ENCODE measurements at regions not wholly inside any gene's neighbourhood (a gene's known extent, or its start where the extent isn't known, plus 50 kb on each side); places are given as distances from the start of the nearest gene placed in this dataset.

DNA sequence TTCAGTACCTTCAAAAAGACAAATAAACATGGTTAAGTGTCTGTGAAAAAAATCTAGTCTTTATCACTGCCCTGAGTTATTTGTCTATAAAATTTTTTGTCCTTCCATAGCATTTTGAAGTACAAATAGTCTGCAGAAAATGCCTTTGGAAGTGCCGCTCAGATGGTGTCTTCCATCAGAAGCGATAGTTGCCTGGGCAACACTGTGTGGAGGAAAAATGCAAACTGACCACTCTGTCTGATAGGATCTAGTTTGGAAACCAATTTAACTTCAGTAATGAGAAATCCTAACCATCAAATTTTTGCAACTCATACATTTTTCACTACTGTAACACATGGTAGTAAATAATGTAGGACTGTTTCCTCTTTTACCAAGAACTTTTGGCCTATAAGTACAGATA lies 449.9 kb downstream of the PRELID2 start:
- Mint-ChIP-seq H3K4me1 (no peaks in the 10 kb centered on the region), H3K27ac (no peak overlapping the region), H3K27me3 (ENCODE audit: insufficient read depth, low read depth, poor library complexity) (no peaks in the 10 kb centered on the region), H3K9me3 (peaks cover 12% of the 10 kb centered on the region), H3K4me3 (no peak overlapping the region), H3K36me3 (ENCODE audit: low read depth) (peaks cover 3% of the 10 kb centered on the region; the same call in 2 of the 3 replicates)
- no peaks in the 10 kb centered on the region for H3K4me1 ChIP-seq (ENCODE audit: insufficient read depth)
- H3K27me3 ChIP-seq (ENCODE audit: insufficient read depth) = no peaks in the 10 kb centered on the region
- no peak overlapping the region for H2AFZ ChIP-seq
- no peaks in the 10 kb centered on the region for H3K9me2 ChIP-seq (ENCODE audit: insufficient read depth)
- H3K79me2 ChIP-seq (replicated peaks; ENCODE audit: insufficient read depth) = no peaks in the 10 kb centered on the region
- no peaks in the 10 kb centered on the region for H3K36me3 ChIP-seq (ENCODE audit: insufficient read depth)
- no peaks in the 10 kb centered on the region for H3F3A ChIP-seq (replicated peaks; ENCODE audit: low read depth)
- DNase-seq (ENCODE audit: low spot score) = no peak
- H3K4me3 ChIP-seq = no peak overlapping the region
- no peak overlapping the region for H3K27ac ChIP-seq (ENCODE audit: low read depth)
- H3K4me2 ChIP-seq = no peak overlapping the region
- ATAC-seq = no peak
- no peaks in the 10 kb centered on the region for H4K20me1 ChIP-seq (replicated peaks; ENCODE audit: insufficient read depth)
- TF ChIP-seq, protein P1, sequence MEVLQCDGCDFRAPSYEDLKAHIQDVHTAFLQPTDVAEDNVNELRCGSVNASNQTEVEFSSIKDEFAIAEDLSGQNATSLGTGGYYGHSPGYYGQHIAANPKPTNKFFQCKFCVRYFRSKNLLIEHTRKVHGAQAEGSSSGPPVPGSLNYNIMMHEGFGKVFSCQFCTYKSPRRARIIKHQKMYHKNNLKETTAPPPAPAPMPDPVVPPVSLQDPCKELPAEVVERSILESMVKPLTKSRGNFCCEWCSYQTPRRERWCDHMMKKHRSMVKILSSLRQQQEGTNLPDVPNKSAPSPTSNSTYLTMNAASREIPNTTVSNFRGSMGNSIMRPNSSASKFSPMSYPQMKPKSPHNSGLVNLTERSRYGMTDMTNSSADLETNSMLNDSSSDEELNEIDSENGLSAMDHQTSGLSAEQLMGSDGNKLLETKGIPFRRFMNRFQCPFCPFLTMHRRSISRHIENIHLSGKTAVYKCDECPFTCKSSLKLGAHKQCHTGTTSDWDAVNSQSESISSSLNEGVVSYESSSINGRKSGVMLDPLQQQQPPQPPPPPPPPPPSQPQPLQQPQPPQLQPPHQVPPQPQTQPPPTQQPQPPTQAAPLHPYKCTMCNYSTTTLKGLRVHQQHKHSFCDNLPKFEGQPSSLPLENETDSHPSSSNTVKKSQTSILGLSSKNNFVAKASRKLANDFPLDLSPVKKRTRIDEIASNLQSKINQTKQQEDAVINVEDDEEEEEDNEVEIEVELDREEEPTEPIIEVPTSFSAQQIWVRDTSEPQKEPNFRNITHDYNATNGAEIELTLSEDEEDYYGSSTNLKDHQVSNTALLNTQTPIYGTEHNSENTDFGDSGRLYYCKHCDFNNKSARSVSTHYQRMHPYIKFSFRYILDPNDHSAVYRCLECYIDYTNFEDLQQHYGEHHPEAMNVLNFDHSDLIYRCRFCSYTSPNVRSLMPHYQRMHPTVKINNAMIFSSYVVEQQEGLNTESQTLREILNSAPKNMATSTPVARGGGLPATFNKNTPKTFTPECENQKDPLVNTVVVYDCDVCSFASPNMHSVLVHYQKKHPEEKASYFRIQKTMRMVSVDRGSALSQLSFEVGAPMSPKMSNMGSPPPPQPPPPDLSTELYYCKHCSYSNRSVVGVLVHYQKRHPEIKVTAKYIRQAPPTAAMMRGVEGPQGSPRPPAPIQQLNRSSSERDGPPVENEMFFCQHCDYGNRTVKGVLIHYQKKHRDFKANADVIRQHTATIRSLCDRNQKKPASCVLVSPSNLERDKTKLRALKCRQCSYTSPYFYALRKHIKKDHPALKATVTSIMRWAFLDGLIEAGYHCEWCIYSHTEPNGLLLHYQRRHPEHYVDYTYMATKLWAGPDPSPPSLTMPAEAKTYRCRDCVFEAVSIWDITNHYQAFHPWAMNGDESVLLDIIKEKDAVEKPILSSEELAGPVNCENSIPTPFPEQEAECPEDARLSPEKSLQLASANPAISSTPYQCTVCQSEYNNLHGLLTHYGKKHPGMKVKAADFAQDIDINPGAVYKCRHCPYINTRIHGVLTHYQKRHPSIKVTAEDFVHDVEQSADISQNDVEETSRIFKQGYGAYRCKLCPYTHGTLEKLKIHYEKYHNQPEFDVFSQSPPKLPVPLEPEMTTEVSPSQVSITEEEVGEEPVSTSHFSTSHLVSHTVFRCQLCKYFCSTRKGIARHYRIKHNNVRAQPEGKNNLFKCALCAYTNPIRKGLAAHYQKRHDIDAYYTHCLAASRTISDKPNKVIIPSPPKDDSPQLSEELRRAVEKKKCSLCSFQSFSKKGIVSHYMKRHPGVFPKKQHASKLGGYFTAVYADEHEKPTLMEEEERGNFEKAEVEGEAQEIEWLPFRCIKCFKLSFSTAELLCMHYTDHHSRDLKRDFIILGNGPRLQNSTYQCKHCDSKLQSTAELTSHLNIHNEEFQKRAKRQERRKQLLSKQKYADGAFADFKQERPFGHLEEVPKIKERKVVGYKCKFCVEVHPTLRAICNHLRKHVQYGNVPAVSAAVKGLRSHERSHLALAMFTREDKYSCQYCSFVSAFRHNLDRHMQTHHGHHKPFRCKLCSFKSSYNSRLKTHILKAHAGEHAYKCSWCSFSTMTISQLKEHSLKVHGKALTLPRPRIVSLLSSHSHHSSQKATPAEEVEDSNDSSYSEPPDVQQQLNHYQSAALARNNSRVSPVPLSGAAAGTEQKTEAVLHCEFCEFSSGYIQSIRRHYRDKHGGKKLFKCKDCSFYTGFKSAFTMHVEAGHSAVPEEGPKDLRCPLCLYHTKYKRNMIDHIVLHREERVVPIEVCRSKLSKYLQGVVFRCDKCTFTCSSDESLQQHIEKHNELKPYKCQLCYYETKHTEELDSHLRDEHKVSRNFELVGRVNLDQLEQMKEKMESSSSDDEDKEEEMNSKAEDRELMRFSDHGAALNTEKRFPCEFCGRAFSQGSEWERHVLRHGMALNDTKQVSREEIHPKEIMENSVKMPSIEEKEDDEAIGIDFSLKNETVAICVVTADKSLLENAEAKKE (CRISPR knock-in tag; IDR thresholded peaks at IDR 0.05) = no peak
- TF ChIP-seq EZH2phosphoT487 (IDR thresholded peaks at IDR 0.05; ENCODE audit: unreplicated experiment) (no peak), ZNF331 (CRISPR knock-in tag; IDR thresholded peaks at IDR 0.05; ENCODE audit: low read depth) (no peak), EZH2 (IDR thresholded peaks at IDR 0.05; ENCODE audit: low read depth, unreplicated experiment) (no peak), ZNF114 (CRISPR knock-in tag; IDR thresholded peaks at IDR 0.05) (no peak), JUNB (IDR thresholded peaks at IDR 0.05; ENCODE audit: unreplicated experiment) (no peak), STAT1 (IDR thresholded peaks at IDR 0.05; ENCODE audit: unreplicated experiment) (no peak), POLR2AphosphoS5 (IDR thresholded peaks at IDR 0.05; ENCODE audit: low read depth) (no peak), CREB1 (CRISPR knock-in tag; IDR thresholded peaks at IDR 0.05; ENCODE audit: low read depth) (no peak), NANOG (IDR thresholded peaks at IDR 0.05; ENCODE audit: borderline replicate concordance) (no peak)
- TF ChIP-seq, protein P2, sequence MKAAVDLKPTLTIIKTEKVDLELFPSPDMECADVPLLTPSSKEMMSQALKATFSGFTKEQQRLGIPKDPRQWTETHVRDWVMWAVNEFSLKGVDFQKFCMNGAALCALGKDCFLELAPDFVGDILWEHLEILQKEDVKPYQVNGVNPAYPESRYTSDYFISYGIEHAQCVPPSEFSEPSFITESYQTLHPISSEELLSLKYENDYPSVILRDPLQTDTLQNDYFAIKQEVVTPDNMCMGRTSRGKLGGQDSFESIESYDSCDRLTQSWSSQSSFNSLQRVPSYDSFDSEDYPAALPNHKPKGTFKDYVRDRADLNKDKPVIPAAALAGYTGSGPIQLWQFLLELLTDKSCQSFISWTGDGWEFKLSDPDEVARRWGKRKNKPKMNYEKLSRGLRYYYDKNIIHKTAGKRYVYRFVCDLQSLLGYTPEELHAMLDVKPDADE (IDR thresholded peaks at IDR 0.05) = no peak
- TF ChIP-seq, protein P3, sequence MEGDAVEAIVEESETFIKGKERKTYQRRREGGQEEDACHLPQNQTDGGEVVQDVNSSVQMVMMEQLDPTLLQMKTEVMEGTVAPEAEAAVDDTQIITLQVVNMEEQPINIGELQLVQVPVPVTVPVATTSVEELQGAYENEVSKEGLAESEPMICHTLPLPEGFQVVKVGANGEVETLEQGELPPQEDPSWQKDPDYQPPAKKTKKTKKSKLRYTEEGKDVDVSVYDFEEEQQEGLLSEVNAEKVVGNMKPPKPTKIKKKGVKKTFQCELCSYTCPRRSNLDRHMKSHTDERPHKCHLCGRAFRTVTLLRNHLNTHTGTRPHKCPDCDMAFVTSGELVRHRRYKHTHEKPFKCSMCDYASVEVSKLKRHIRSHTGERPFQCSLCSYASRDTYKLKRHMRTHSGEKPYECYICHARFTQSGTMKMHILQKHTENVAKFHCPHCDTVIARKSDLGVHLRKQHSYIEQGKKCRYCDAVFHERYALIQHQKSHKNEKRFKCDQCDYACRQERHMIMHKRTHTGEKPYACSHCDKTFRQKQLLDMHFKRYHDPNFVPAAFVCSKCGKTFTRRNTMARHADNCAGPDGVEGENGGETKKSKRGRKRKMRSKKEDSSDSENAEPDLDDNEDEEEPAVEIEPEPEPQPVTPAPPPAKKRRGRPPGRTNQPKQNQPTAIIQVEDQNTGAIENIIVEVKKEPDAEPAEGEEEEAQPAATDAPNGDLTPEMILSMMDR (conservative IDR thresholded peaks at IDR 0.05; ENCODE audit: low read depth in 2 of 2) = no peak
- TF ChIP-seq, protein P4, sequence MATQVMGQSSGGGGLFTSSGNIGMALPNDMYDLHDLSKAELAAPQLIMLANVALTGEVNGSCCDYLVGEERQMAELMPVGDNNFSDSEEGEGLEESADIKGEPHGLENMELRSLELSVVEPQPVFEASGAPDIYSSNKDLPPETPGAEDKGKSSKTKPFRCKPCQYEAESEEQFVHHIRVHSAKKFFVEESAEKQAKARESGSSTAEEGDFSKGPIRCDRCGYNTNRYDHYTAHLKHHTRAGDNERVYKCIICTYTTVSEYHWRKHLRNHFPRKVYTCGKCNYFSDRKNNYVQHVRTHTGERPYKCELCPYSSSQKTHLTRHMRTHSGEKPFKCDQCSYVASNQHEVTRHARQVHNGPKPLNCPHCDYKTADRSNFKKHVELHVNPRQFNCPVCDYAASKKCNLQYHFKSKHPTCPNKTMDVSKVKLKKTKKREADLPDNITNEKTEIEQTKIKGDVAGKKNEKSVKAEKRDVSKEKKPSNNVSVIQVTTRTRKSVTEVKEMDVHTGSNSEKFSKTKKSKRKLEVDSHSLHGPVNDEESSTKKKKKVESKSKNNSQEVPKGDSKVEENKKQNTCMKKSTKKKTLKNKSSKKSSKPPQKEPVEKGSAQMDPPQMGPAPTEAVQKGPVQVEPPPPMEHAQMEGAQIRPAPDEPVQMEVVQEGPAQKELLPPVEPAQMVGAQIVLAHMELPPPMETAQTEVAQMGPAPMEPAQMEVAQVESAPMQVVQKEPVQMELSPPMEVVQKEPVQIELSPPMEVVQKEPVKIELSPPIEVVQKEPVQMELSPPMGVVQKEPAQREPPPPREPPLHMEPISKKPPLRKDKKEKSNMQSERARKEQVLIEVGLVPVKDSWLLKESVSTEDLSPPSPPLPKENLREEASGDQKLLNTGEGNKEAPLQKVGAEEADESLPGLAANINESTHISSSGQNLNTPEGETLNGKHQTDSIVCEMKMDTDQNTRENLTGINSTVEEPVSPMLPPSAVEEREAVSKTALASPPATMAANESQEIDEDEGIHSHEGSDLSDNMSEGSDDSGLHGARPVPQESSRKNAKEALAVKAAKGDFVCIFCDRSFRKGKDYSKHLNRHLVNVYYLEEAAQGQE (IDR thresholded peaks at IDR 0.05; ENCODE audit: unreplicated experiment) = no peak

Data from GM23338 (cell line).